AG09319 (cell line): ENCODE measurements at regions not wholly inside any gene's neighbourhood (a gene's known extent, or its start where the extent isn't known, plus 50 kb on each side); places are given as distances from the start of the nearest gene placed in this dataset.

Experiments used
- DNase-seq: peaks from one replicate; pipeline ENCODE4 v3.0.0-alpha.2; 2010; ENCODE audit warnings: low read depth; ENCODE audit errors: extremely low read depth
- TF ChIP-seq, protein P1 (sequence below): IDR thresholded peaks from 2 replicates; pipeline ENCODE4 v1.5.1; 2011; ENCODE audit warnings: low read depth, mild to moderate bottlenecking, inconsistent platforms, low read length, moderate library complexity

DNA sequence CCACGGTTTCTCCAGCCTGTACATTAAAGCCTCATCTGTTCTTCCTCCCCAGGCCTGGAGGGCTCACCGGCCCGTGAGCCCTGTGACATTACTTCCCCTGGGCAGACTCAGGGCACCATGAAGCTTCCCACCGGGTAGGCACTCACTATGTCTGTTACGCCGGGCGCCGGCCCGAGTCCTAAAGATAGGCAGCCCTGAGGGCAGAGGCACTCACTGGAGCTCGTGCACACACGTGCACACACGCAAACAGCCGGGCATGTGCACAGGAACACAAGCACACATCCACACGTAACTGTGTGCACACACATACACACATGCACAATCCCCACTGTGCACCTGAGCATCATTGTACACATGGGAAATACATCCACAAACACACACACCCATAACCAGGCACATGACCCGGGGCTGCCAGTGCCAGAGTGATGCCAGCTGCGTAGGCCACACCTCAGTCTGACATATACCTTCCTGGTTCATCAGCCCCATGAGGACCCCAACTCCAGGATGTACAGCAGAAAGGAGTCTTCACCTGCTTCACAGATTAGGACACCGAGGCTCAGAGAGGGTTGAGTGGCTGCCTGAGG lies 83.7 kb downstream of the YTHDF1 start:
- DNase-seq = no peak
- TF ChIP-seq, protein P1, sequence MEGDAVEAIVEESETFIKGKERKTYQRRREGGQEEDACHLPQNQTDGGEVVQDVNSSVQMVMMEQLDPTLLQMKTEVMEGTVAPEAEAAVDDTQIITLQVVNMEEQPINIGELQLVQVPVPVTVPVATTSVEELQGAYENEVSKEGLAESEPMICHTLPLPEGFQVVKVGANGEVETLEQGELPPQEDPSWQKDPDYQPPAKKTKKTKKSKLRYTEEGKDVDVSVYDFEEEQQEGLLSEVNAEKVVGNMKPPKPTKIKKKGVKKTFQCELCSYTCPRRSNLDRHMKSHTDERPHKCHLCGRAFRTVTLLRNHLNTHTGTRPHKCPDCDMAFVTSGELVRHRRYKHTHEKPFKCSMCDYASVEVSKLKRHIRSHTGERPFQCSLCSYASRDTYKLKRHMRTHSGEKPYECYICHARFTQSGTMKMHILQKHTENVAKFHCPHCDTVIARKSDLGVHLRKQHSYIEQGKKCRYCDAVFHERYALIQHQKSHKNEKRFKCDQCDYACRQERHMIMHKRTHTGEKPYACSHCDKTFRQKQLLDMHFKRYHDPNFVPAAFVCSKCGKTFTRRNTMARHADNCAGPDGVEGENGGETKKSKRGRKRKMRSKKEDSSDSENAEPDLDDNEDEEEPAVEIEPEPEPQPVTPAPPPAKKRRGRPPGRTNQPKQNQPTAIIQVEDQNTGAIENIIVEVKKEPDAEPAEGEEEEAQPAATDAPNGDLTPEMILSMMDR = no peak

DNA sequence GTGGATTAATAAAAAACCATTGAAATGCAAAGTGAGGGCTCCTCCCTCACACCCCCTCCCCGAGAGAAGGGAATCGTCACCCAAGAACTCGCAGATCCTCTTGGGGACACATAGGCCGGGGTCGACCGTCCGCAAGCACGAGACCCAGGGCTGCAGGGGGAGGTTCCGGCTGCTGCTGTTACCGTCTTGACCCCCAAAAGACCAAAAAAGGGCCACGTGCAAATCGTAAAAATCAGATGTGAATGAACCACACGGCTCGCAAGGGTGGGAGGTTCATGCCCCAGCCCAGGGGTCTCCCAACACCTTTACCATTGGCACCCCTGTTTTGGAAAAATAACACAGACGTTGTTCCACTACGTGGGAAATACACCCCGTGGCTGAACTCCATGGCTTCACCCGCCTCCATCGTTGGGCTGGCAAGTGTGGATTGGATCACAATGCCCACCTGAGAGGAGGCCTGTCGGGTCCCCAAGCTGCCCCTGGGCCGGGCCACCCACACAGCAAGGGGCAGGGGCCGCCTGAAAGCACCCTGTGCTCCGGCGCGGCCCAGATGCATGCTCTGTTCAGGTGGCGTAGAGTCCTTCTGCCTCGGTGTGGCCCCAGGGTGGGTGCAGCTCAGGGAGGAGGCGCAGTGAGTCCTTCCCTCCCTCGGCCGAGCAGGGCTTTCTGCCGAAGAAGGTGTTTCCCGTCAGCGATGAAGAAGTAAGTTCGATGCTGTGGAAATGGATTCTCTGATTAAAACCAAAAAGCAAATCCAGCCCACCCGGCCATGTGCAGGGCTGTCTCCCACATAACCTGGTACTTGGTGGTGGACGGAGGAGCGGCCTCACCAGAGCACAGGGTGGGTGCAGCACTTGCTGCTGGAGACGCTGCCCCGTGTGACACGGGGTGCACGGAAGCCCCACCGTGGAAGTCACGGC lies 85.0 kb downstream of the YTHDF1 start:
- TF ChIP-seq, protein P1 = no peak

DNA sequence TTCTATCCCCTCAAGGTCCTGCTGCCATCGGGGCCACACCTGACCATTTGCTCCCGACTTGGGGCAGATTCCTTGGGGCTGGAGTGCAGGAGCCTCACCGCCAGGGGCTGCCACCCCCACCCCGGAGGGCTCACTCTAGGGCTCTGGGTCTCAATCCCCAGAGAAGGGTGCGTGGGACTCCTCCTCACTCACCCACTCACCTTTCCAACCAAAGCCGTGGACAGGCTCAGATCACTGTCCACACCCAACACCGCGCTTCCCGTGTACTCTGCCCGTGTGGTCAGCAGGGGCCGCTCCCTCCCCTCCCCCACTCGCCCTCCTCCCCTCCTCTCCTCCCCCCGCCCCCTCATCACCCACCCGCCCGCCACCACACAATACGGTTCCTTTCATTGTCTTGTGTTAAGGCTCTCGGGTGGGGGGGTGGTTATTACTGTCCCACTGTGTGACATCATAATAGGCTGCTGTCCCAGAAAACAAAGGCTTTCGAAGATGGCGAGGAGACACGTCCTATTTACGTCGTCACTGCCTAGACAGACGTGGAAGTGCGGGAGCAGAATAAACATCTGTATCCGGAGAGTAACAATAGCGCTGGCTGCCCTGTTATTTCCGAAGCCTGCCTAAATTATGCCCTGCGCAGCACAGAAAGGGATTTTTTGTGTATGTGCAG lies 85.8 kb downstream of the YTHDF1 start:
- TF ChIP-seq, protein P1 = no peak
- no peak for DNase-seq

More for the DNA sequence above, 85.0 kb downstream of the YTHDF1 start:
- DNase-seq = no peak

DNA sequence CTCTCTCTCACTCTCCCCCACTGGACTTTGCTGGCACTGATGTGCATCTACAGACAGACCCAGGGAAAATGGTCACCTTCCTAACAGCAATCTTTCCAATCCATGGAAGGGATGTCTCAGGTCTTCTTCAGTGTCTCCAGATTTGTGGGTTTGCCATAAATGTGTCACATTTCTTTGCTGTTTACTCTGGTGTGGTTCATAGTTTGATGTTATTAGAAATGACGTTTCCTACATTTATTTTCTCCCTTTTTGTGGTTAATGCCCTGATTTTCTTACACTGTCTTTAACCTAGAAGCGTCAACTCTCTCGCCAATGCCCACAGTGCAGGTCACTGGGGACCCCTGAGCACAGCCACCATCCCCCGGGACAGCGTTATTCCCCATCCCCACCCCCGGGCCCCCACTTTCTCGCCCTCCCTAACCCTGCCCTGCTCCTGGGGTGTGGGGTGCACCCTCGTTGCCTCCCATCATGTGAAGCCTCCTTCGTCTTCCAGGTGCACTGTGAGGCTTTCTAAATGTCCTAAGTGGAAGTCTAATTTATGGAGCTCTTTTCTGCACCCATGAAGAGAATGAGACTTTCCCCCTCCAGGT lies 86.5 kb downstream of the YTHDF1 start:
- DNase-seq = no peak
- TF ChIP-seq, protein P1 = no peak

DNA sequence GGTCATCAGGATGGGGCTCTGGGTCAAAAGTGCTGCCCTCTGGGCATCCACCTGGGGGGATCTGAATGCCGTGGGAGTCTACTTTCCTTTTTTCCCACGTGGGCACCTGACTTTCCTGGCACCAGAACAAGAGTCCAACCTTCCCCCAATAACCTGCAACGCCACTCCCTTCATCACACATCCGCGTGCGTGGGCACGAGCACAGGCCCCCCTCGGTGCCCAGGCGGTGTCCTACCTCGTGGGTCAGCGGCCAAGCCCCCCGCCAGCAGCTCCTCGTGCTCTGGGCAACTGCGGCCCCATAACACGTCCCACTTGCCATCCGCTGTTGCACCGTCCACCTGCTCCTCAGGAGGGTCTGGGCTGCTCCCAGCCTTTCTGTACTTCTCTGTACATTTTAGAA lies 87.0 kb downstream of the YTHDF1 start:
- no peak for DNase-seq
- TF ChIP-seq, protein P1 = no peak

DNA sequence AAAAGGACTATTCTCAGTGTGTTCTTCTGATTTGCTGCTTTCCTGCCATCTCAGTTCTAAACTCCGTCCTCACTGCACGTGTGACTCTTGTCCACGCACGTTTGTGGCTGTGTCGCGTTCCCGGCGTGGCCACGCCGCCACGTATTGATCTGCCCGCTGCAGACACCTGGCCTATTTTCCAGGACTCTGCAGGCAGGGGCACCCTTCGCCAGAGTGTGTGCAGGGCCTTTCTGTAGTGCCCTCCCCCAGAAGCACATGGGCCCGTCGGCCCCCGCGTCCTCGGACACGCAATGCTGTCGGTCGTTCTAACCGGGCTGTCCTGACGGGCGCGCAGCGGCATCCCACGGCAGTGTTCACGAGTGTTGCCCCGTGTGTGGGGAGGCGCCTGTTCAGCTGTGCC lies 87.6 kb downstream of the YTHDF1 start:
- DNase-seq = no peak
- TF ChIP-seq, protein P1 = no peak
